ENCODE measurements at regions not wholly inside any gene's neighbourhood (a gene's known extent, or its start where the extent isn't known, plus 50 kb on each side); places are given as distances from the start of the nearest gene placed in this dataset.

GRCh38 chr9:32300373-32300772 lies 84.1 kb upstream of the ACO1 start:
- POLR2A ChIA-PET: no interaction called here
- Mint-ChIP-seq H3K4me3 (no peak overlapping the region), H3K36me3 (ENCODE audit: low read depth) (no peaks in the 10 kb centered on the region), H3K27ac (no peak overlapping the region), H3K4me1 (ENCODE audit: low read depth) (no peaks in the 10 kb centered on the region), H3K27me3 (peaks cover 4% of the 10 kb centered on the region), H3K9me3 (no peaks in the 10 kb centered on the region)
- no peak for TF ChIP-seq CTCF (IDR thresholded peaks at IDR 0.05)
- CTCF ChIA-PET: no interaction called here
- intact Hi-C loops (cut with micrococcal nuclease): no loop called here
- DNase-seq (no peak), ATAC-seq (no peak)

- Mint-ChIP-seq H3K36me3 (ENCODE audit: low read depth) (no peaks in the 10 kb centered on the region), H3K9me3 (no peaks in the 10 kb centered on the region), H3K4me3 (no peak overlapping the region), H3K27ac (no peak overlapping the region), H3K27me3 (peaks cover 6% of the 10 kb centered on the region), H3K4me1 (ENCODE audit: low read depth) (no peaks in the 10 kb centered on the region)
- intact Hi-C loops (cut with micrococcal nuclease): no loop called here
- TF ChIP-seq CTCF (IDR thresholded peaks at IDR 0.05): no peak
- ChIA-PET POLR2A (no interaction called here), CTCF (no interaction called here)
- ATAC-seq (no peak), DNase-seq (no peak)
These were observed 79.9 kb upstream of the ACO1 start for GRCh38 chr9:32304495-32304894.

- no peak for ATAC-seq
These were observed 78.4 kb upstream of the ACO1 start for GRCh38 chr9:32306006-32306405.

GRCh38 chr9:32319312-32319929 lies 65.0 kb upstream of the ACO1 start:
- ChIA-PET POLR2A (no interaction called here), CTCF (interaction anchor here (1.2 kb wide), 1 partner anchor 260 kb away, joined by 3 read pairs; no protein-coding TSS in a partner anchor)
- no peaks in the 10 kb centered on the region for H3K36me3 Mint-ChIP-seq (ENCODE audit: low read depth)
- peaks cover 4% of the 10 kb centered on the region for H3K9me3 Mint-ChIP-seq
- DNase-seq: no peak
- no peak for TF ChIP-seq CTCF (IDR thresholded peaks at IDR 0.05)
- ATAC-seq: no peak
- H3K27me3 Mint-ChIP-seq: no peaks in the 10 kb centered on the region
- H3K4me3 Mint-ChIP-seq: no peak overlapping the region
- intact Hi-C loops (cut with micrococcal nuclease): no loop called here
- no peak overlapping the region for H3K27ac Mint-ChIP-seq
- no peaks in the 10 kb centered on the region for H3K4me1 Mint-ChIP-seq (ENCODE audit: low read depth)

More at GRCh38 chr9:32306006-32306405, 78.4 kb upstream of the ACO1 start:
- POLR2A ChIA-PET: no interaction called here
- Mint-ChIP-seq H3K36me3 (ENCODE audit: low read depth) (no peaks in the 10 kb centered on the region), H3K9me3 (no peaks in the 10 kb centered on the region), H3K27ac (no peak overlapping the region), H3K4me3 (no peak overlapping the region), H3K4me1 (ENCODE audit: low read depth) (no peaks in the 10 kb centered on the region), H3K27me3 (peaks cover 5% of the 10 kb centered on the region)
- CTCF ChIA-PET: no interaction called here
- TF ChIP-seq CTCF (IDR thresholded peaks at IDR 0.05): no peak
- no peak for DNase-seq
- intact Hi-C loops (cut with micrococcal nuclease): no loop called here

GRCh38 chr9:32322622-32323021 lies 61.8 kb upstream of the ACO1 start:
- Mint-ChIP-seq H3K27ac (no peak overlapping the region), H3K4me1 (ENCODE audit: low read depth) (no peaks in the 10 kb centered on the region), H3K36me3 (ENCODE audit: low read depth) (no peaks in the 10 kb centered on the region), H3K4me3 (no peak overlapping the region), H3K27me3 (peaks cover 4% of the 10 kb centered on the region), H3K9me3 (no peaks in the 10 kb centered on the region)
- no peak for DNase-seq
- TF ChIP-seq CTCF (IDR thresholded peaks at IDR 0.05): no peak
- ChIA-PET CTCF (no interaction called here), POLR2A (no interaction called here)
- no peak for ATAC-seq
- intact Hi-C loops (cut with micrococcal nuclease): no loop called here
